ENCODE measurements at regions not wholly inside any gene's neighbourhood (a gene's known extent, or its start where the extent isn't known, plus 50 kb on each side); places are given as distances from the start of the nearest gene placed in this dataset.

GRCh38 chrX:33457102-33457501 lies 245.8 kb upstream of the DMD start:
- no peak for TF ChIP-seq CTCF (IDR thresholded peaks at IDR 0.05)
- TF ChIP-seq POLR2A (IDR thresholded peaks at IDR 0.05; ENCODE audit: low read depth), result no peak

Measured in esophagus muscularis mucosa (tissue), 3 donors.